ENCODE measurements at regions not wholly inside any gene's neighbourhood (a gene's known extent, or its start where the extent isn't known, plus 50 kb on each side); places are given as distances from the start of the nearest gene placed in this dataset.
"Not testable (repeated sequence)": the region's sequence is repeated elsewhere in the genome, so short reads cannot be mapped to it uniquely, and the experiment has no call there.

GRCh38 chr12:105502426-105502930 lies 172.0 kb downstream of the C12orf75 start:
- TF ChIP-seq CTCF (IDR thresholded peaks at IDR 0.05; ENCODE audit: low read depth, low read length), result no peak
- DNase-seq (ENCODE audit: extremely low read depth, low read depth), result no peak

GRCh38 chr12:105503619-105504018 lies 173.1 kb downstream of the C12orf75 start:
- TF ChIP-seq CTCF (IDR thresholded peaks at IDR 0.05; ENCODE audit: low read depth, low read length), result no peak

GRCh38 chr12:105504286-105504685 lies 173.8 kb downstream of the C12orf75 start:
- no peak for TF ChIP-seq CTCF (IDR thresholded peaks at IDR 0.05; ENCODE audit: low read depth, low read length)
- no peak for DNase-seq (ENCODE audit: extremely low read depth, low read depth)

More at GRCh38 chr12:105503619-105504018, 173.1 kb downstream of the C12orf75 start:
- no peak for DNase-seq (ENCODE audit: extremely low read depth, low read depth)

GRCh38 chr12:105506678-105507310 lies 176.3 kb downstream of the C12orf75 start:
- DNase-seq (ENCODE audit: extremely low read depth, low read depth), result no peak
- no peak for TF ChIP-seq CTCF (IDR thresholded peaks at IDR 0.05; ENCODE audit: low read depth, low read length)

DNA sequence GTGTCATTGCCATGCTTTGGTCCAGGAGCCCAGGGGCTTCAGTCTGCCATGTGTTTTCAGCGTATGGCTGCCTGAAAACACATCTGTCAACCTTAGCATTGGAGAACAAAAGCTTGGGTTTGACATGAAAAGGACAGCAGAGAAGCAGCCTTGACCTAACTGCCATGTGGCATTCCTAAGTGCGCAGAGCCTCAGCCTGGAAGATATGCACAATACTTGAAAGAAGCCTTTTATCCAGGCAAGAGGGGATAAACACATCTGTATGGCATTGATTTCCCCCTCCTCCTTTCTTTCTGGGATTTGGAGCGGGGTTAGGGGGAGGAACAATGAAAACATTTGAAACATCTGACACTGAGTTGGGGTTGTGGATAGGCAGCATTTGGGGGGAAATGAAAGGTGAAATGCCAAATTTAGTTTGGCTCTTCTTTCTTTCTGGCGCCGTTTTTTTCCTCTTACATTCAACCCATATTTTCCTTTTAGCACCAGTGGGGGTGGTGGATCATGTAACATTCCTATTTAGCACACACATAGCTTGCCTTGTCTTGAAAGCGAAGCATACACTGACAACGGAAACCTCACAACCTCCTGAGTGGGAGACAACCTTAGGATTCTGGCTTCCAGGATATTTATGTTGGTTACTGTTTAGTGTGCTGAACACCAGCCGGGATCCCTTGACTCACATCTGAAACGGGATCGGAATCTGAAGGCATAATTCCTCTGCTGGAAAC lies 177.0 kb downstream of the C12orf75 start:
- TF ChIP-seq CTCF (IDR thresholded peaks at IDR 0.05; ENCODE audit: low read depth, low read length), result no peak

GRCh38 chr12:105508096-105508495 lies 177.6 kb downstream of the C12orf75 start:
- TF ChIP-seq CTCF (IDR thresholded peaks at IDR 0.05; ENCODE audit: low read depth, low read length), result no peak

More for the DNA sequence above, 177.0 kb downstream of the C12orf75 start:
- no peak for DNase-seq (ENCODE audit: extremely low read depth, low read depth)

GRCh38 chr12:105510526-105510925 lies 180.0 kb downstream of the C12orf75 start:
- TF ChIP-seq CTCF (IDR thresholded peaks at IDR 0.05; ENCODE audit: low read depth, low read length), result no peak
- DNase-seq (ENCODE audit: extremely low read depth, low read depth), result no peak

More at GRCh38 chr12:105508096-105508495, 177.6 kb downstream of the C12orf75 start:
- DNase-seq (ENCODE audit: extremely low read depth, low read depth), result no peak

GRCh38 chr12:105512861-105513260 lies 182.4 kb downstream of the C12orf75 start:
- DNase-seq (ENCODE audit: extremely low read depth, low read depth), result not testable (repeated sequence)

All from AG09319 (cell line).